Endothelial cell of umbilical vein (primary cell): ENCODE measurements at regions not wholly inside any gene's neighbourhood (a gene's known extent, or its start where the extent isn't known, plus 50 kb on each side); places are given as distances from the start of the nearest gene placed in this dataset.

ENCODE experiments used
- CTCF ChIP-seq, 2 donors: IDR thresholded peaks; 1 replicate in 1 of 2; 2 replicates in 1 of 2; pipeline ENCODE4 v1.5.1; 2011; ENCODE audit warnings: low read length in 2 of 2, mild to moderate bottlenecking in 2 of 2, moderate library complexity in 2 of 2, control low read depth in 1 of 2, inconsistent platforms in 1 of 2, low read depth in 1 of 2; ENCODE audit not compliant: insufficient read depth in 1 of 2; ENCODE audit errors: extremely low read depth in 1 of 2
- EZH2 ChIP-seq: IDR thresholded peaks from 2 replicates; pipeline ENCODE4 v1.6.1; 2012; ENCODE audit warnings: borderline replicate concordance, low read depth, mild to moderate bottlenecking, moderate library complexity, low read length, inconsistent platforms; ENCODE audit not compliant: severe bottlenecking
- MAX ChIP-seq: IDR thresholded peaks from 2 replicates; pipeline ENCODE4 v1.6.1; 2011; ENCODE audit not compliant: insufficient read depth, insufficient read length
- POLR2A ChIP-seq: IDR thresholded peaks from 2 replicates; pipeline ENCODE4 v1.6.1; 2012; ENCODE audit warnings: low read depth, mild to moderate bottlenecking, control low read depth, low read length
- POLR2AphosphoS5 ChIP-seq: IDR thresholded peaks from 2 replicates; pipeline ENCODE4 v1.6.1; 2012; ENCODE audit warnings: low read depth, mild to moderate bottlenecking, control low read depth, low read length, moderate library complexity; ENCODE audit not compliant: insufficient read depth

- TF ChIP-seq CTCF (IDR thresholded peaks at IDR 0.05; ENCODE audit: extremely low read depth in 1 of 2, insufficient read depth in 1 of 2, low read depth in 1 of 2, low read length in 2 of 2): no peak
- no peak for TF ChIP-seq MAX
- TF ChIP-seq POLR2A: no peak
- TF ChIP-seq EZH2: no peak
- TF ChIP-seq POLR2AphosphoS5: no peak
These were observed 55.3 kb upstream of the CA12 start for GRCh38 chr15:63436872-63437375.
